IPS-18a (cell line): ENCODE measurements at regions not wholly inside any gene's neighbourhood (a gene's known extent, or its start where the extent isn't known, plus 50 kb on each side); places are given as distances from the start of the nearest gene placed in this dataset.

Source experiments
- H3K27ac ChIP-seq: one replicate; pipeline ENCODE4 v1.5.1; 2013; ENCODE audit warnings: low read length
- H3K27me3 ChIP-seq: one replicate; pipeline ENCODE4 v1.6.1; 2013; ENCODE audit warnings: mild to moderate bottlenecking, low read length; ENCODE audit not compliant: control insufficient read depth, insufficient read depth
- H3K36me3 ChIP-seq: one replicate; pipeline ENCODE4 v1.6.1; 2013; ENCODE audit warnings: low read depth, low read length; ENCODE audit not compliant: control insufficient read depth
- H3K4me1 ChIP-seq: one replicate; pipeline ENCODE4 v1.6.1; 2013; ENCODE audit warnings: low read depth, low read length; ENCODE audit not compliant: control insufficient read depth
- H3K4me3 ChIP-seq: one replicate; pipeline ENCODE4 v1.5.1; 2013; ENCODE audit warnings: low read length
- H3K9ac ChIP-seq: one replicate; pipeline ENCODE4 v1.6.1; 2013; ENCODE audit warnings: mild to moderate bottlenecking, low read length, moderate library complexity
- H3K9me3 ChIP-seq: one replicate; pipeline ENCODE4 v1.6.1; 2013; ENCODE audit warnings: low read depth, low read length; ENCODE audit not compliant: control insufficient read depth

DNA sequence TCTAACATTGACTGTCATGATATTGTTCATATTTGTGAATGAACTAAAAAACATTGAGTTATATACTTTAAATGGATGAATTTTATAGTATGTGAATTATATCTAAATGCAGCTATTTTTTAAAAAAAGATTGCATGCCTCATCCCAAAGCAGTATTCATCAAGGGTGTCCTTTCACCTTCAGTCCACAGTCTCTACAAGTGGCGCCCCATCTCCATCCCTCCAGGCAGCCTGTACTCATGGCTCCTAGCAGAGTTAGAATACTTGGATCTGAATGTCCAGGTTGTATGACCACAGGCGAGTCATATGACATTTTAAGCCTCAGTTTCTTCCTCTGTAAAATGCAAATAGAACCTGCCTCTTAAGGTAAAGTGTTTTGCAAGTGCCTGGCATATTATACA is 69.8 kb downstream of the TMEM100 start:
- no peaks in the 10 kb centered on the region for H3K27me3 ChIP-seq
- no peak overlapping the region for H3K4me3 ChIP-seq
- peaks cover 3% of the 10 kb centered on the region for H3K4me1 ChIP-seq
- H3K27ac ChIP-seq = no peak overlapping the region
- no peak overlapping the region for H3K9ac ChIP-seq
- no peaks in the 10 kb centered on the region for H3K9me3 ChIP-seq
- no peaks in the 10 kb centered on the region for H3K36me3 ChIP-seq

DNA sequence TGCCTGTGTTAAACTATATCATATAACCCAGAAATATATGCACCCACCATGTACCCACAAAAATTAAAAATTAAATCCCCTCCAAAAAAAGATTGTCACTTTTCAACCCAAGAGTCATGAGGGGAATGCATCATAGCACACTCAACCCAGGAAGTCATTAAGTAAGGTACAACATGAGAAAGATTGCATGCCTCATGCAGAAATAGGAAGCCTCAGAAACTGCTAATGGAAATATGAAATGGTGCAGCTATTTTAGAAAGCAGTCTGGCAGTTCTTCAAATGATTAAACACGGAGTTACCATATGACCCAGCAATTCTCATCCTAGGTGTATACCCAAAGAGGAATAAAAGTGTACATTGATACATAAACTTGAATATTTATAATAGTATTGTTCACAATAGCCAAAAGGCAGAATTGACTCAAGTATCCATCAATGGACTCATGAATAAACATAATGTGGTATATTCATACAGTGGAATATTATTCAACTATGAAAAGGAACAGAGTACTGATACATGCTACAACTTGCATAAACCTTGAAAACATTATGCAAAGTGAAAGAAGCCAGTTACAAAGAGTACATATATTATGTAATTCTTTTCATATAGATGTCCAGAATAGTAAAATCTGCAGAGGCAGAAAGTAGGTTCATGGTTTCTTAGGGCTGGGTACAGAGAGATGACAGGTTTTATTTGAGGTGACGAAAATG is 70.4 kb downstream of the TMEM100 start:
- Histone ChIP-seq H3K9ac (no peak overlapping the region), H3K4me1 (peaks cover 5% of the 10 kb centered on the region), H3K9me3 (no peaks in the 10 kb centered on the region), H3K27me3 (no peaks in the 10 kb centered on the region), H3K4me3 (no peak overlapping the region), H3K27ac (no peak overlapping the region), H3K36me3 (no peaks in the 10 kb centered on the region)

DNA sequence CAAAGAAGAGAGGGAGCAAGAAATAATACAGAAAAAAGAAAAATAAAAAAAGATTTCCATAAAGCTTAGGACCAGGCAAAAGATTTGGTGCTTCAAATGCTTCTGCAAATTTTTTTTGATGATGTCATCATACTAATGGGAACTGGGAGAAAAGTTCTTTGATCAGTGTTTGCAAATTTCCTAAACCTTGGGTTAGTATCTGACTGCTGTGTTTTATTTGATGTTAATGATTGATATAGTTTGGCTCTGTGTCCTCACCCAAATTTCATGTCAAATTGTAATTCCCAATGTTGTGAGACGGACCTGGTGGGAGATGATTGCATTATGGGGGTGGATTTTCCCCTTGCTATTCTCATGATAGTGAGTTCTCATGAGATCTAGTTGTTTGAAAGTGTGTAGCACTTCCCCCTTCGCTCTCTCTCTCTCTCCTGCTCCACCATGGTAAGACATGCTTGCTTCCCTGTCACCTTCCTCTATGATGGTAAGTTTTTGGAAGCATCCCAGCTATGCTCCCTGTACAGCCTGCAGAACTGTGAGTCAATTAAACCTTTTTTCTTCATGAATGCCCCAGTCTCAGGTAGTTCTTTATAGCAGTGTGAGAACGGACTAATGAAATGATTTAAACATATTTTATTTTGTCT is 72.6 kb downstream of the TMEM100 start:
- Histone ChIP-seq H3K4me1 (peaks cover 5% of the 10 kb centered on the region), H3K36me3 (no peaks in the 10 kb centered on the region), H3K27me3 (no peaks in the 10 kb centered on the region), H3K27ac (no peak overlapping the region), H3K9ac (no peak overlapping the region), H3K9me3 (no peaks in the 10 kb centered on the region), H3K4me3 (no peak overlapping the region)

DNA sequence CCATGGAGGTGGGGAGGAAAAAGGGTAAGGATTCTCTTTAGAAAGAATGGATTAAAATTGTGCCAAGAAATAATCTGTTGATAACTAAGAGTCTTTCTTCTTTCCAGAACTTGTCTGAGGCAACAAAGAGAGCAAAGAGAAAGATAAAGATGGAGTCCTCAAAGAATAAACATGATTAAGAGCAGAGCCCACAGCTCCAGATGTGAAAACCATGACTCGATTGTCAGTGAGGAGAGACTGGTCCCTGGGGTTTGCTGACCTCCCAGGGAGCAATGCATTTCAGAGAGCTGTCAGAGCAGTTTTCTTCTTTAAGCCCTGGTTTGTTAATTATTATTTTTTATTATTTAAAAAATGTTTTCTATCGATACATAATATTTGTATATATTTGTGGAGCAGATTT is 74.6 kb downstream of the TMEM100 start:
- Histone ChIP-seq H3K9ac (no peak overlapping the region), H3K36me3 (no peaks in the 10 kb centered on the region), H3K27ac (no peak overlapping the region), H3K9me3 (no peaks in the 10 kb centered on the region), H3K4me3 (no peak overlapping the region), H3K27me3 (no peaks in the 10 kb centered on the region), H3K4me1 (peaks cover 5% of the 10 kb centered on the region)

DNA sequence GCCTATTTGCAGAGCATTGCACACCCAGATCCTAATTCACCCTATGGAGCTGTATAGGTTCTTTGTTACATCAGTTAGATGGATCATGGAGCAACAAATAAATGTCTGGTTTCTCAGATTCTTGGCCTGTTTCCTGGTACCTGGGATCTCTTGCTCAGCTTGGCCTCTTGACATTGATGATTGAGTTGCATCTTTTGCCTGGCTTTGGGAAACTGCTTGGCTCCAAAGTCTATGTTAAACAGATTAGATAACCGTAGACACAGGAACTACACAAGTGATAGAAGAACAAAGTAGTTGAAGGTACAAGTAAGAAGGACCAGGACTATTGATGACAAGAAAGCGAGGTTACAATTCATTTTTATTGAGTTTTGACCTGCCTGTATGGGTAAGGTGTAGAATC is 77.3 kb downstream of the TMEM100 start:
- Histone ChIP-seq H3K9ac (no peak overlapping the region), H3K27ac (no peak overlapping the region), H3K9me3 (no peaks in the 10 kb centered on the region), H3K27me3 (no peaks in the 10 kb centered on the region), H3K36me3 (no peaks in the 10 kb centered on the region), H3K4me1 (peaks cover 5% of the 10 kb centered on the region), H3K4me3 (no peak overlapping the region)

DNA sequence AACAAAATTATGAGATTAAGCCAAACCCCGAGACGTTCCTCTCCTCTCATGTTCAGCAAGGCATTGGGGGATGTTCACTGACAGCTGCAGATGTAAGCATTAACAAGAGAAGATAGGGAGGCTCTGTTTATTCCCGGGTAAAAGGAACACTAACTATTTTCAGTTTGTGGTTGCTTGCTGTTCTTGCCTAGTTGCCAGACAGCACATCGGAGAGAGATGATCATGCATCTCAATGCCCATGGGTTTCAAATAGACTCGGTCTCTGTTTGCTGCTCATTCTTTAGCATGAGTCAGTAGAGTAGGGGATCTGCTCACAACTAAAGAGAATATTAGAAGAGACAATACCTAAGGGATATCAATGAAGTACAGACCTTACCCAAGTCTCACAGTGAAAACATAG is 78.3 kb downstream of the TMEM100 start:
- Histone ChIP-seq H3K4me3 (no peak overlapping the region), H3K27ac (no peak overlapping the region), H3K27me3 (no peaks in the 10 kb centered on the region), H3K36me3 (no peaks in the 10 kb centered on the region), H3K4me1 (peaks cover 5% of the 10 kb centered on the region), H3K9ac (no peak overlapping the region), H3K9me3 (no peaks in the 10 kb centered on the region)

DNA sequence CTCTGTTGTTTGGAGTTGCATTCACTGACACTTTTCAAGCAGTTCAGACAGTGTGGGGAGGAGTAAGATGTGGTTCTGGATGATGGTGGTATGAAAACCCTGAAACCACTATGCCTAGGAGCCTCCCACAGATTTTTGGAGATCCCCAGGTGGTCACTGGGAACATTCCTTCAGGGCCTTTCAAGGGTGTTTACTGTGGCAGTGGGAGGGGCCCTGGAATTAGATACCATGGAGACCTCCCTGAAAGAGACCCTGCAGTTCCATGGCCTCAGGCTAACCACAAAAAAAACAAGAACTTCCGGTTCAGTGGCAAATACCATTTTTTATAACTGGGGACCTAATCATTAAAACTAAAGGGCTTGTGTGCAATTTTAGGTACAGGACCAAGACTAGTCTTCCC is 79.9 kb downstream of the TMEM100 start:
- H3K9ac ChIP-seq = no peak overlapping the region
- no peaks in the 10 kb centered on the region for H3K36me3 ChIP-seq
- H3K4me1 ChIP-seq = peaks cover 1% of the 10 kb centered on the region
- no peaks in the 10 kb centered on the region for H3K9me3 ChIP-seq
- H3K27ac ChIP-seq = no peak overlapping the region
- no peaks in the 10 kb centered on the region for H3K27me3 ChIP-seq
- H3K4me3 ChIP-seq = no peak overlapping the region

DNA sequence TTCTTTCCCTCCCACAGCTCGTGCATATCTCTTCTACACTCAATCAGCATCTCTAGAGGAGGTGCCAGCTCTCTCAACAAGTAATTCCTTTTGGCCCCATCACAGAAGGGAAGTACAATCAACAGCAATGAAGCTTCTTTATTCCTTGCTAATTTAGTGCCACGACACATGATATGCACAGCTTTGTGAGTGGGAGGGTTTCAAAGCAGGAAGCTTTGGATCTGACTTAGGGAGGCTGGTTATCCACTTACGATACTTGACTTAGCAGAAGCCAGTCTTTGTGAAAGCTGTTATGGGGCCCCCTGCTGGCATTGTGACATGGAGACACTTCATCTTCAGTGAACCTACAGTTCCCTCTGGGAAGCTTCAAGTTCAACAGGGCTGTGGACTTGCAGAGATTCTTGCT is 81.0 kb downstream of the TMEM100 start:
- no peaks in the 10 kb centered on the region for H3K27me3 ChIP-seq
- H3K9ac ChIP-seq = no peak overlapping the region
- no peaks in the 10 kb centered on the region for H3K4me1 ChIP-seq
- no peaks in the 10 kb centered on the region for H3K9me3 ChIP-seq
- H3K27ac ChIP-seq = no peak overlapping the region
- no peaks in the 10 kb centered on the region for H3K36me3 ChIP-seq
- H3K4me3 ChIP-seq = no peak overlapping the region

DNA sequence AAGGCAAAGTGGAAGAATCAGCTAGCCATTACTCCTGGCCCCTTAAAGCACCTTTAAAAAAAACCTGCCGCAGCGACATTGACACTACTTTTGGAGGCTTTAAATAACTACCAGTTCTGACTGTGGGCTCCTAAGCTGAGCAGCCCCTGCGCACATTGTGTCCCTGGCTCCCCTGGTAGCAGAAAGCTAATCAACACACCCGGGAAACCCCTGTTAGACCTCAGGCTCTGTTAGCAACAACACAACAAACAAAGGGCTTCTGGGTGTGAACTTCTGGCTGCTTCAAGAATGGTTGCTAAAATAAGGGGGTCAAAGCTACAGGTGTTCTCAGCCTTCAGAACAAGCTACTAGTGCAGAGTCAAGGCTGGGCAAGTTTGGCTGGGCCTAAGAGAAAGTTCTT is 83.6 kb downstream of the TMEM100 start:
- Histone ChIP-seq H3K27ac (no peak overlapping the region), H3K27me3 (no peaks in the 10 kb centered on the region), H3K4me1 (no peaks in the 10 kb centered on the region), H3K36me3 (no peaks in the 10 kb centered on the region), H3K4me3 (no peak overlapping the region), H3K9me3 (no peaks in the 10 kb centered on the region), H3K9ac (no peak overlapping the region)

DNA sequence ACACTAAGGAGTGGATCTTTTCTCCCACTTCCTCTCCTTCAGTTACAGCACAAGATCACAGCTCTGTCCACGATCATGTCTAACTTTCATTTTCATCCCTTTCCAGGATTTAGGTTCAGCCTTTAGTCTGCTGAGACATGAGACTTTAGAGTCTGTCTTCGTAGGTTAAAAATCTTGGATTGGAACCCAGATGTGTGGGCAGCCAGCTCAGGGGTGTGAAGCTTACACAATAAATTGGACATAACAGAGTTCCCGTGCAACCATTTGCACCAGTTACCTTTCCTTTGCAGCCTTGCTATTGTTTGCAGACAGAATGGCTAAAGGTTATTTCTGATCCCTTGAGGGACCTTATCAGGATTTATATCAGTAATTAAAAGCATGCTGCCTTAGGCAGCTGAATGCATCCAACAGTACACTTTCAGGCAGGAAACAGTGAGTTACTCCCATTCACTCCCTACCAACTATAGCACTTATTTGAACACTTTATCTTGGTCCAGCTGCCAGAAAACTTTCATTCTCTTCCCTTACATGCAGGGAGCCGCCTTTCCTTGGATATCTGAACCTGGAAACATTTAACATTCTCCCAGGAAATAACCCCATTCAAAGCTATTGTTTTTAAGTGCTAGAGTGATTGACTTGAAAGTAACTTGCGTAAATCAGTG is 87.3 kb downstream of the TMEM100 start:
- H3K27me3 ChIP-seq = no peaks in the 10 kb centered on the region
- H3K4me3 ChIP-seq = no peak overlapping the region
- no peaks in the 10 kb centered on the region for H3K36me3 ChIP-seq
- H3K27ac ChIP-seq = no peak overlapping the region
- H3K9me3 ChIP-seq = no peaks in the 10 kb centered on the region
- no peaks in the 10 kb centered on the region for H3K4me1 ChIP-seq
- no peak overlapping the region for H3K9ac ChIP-seq

DNA sequence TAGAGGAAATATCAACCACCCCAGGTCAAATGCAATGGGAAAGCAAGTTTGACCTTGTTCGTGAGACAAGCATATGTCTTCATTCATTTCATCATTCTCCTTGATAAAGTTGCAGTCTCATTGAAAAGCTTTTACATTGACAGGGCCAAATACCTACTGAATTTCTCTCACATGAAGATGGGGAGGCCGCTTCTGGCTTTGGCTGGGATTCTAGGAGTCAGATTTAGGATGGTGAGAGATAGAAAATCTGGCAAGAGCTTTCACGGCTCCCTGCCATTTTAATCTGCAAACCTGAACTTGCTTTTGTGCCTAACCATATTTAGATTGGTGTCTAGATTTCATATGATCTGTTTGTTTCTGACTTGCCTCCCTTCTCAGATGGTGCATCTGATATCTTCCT is 88.0 kb downstream of the TMEM100 start:
- Histone ChIP-seq H3K9ac (no peak overlapping the region), H3K9me3 (no peaks in the 10 kb centered on the region), H3K27ac (no peak overlapping the region), H3K36me3 (no peaks in the 10 kb centered on the region), H3K27me3 (no peaks in the 10 kb centered on the region), H3K4me1 (no peaks in the 10 kb centered on the region), H3K4me3 (no peak overlapping the region)

DNA sequence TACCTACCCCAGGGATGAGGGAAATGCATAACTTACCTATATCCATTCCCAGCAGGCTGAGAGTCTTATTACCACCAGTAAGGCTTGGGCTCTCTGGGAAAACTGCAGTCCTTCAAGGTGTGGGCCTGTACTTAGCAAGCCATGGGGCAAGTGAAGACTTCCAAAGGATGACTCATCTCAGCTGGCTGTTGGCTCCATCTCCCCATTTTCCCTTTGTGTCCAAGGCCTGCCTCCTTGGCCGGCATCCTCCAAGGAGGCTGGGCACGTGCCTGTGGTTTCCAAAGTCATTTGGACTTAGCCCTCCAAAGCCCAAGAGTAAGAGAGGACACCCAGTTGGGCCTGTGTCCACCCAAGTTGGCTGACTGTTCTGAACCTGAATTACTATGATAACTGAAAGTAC is 89.8 kb downstream of the TMEM100 start:
- Histone ChIP-seq H3K27ac (no peak overlapping the region), H3K4me3 (no peak overlapping the region), H3K4me1 (no peaks in the 10 kb centered on the region), H3K9me3 (no peaks in the 10 kb centered on the region), H3K9ac (no peak overlapping the region), H3K27me3 (no peaks in the 10 kb centered on the region), H3K36me3 (no peaks in the 10 kb centered on the region)
